ENCODE measurements at regions not wholly inside any gene's neighbourhood (a gene's known extent, or its start where the extent isn't known, plus 50 kb on each side); places are given as distances from the start of the nearest gene placed in this dataset.
"Not testable (repeated sequence)": the region's sequence is repeated elsewhere in the genome, so short reads cannot be mapped to it uniquely, and the experiment has no call there.

DNA sequence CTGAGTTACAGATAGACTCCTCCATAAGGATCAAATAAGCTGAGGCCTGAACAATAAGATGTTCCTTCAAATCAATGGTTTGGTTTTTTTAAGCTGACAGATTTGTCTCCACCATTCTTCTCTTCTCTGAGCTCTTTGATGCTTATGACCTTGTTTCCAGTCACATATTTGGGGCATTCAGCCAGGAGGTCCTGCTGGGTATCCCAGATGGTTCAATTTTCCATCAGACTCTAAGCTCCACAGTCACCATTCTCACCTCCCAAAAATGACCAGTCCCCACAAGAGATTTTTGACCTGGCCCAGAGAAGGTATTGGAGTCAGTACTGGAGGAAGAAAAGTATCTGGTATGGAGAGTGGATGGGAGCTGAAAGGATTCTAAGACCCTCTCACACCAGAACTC is 74.6 kb upstream of the FRMPD3 start:
- POLR2A ChIA-PET = no interaction called here
- no peak for ATAC-seq
- Mint-ChIP-seq H3K9me3 (no peaks in the 10 kb centered on the region), H3K36me3 (no peaks in the 10 kb centered on the region), H3K4me3 (no peak overlapping the region), H3K27ac (no peak overlapping the region), H3K4me1 (no peaks in the 10 kb centered on the region), H3K27me3 (peaks cover 0 to 13% (median 1%) of the 10 kb centered on the region in 5 donors)
- no peak for DNase-seq

DNA sequence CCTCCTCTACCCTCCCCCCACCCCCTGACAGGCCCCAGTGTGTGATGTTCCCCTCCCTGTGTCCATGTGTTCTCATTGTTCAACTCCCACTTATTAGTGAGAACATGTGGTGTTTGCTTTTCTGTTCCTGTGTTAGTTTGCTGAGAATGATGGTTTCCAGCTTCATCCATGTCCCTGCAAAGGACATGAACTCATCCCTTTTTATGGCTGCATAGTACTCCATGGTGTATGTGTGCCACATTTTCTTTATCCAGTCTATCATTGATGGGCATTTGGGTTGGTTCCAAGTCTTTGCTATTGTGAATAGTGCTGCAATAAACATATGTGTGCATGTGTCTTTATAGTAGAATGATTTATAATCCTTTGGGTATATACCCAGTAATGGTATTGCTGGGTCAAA is 73.3 kb upstream of the FRMPD3 start:
- H3K4me1 Mint-ChIP-seq, ATAC-seq, H3K27ac Mint-ChIP-seq, H3K36me3 Mint-ChIP-seq, H3K9me3 Mint-ChIP-seq, H3K4me3 Mint-ChIP-seq, POLR2A ChIA-PET, DNase-seq: not testable (repeated sequence)
- H3K27me3 Mint-ChIP-seq = peaks cover 5 to 25% (median 5%) of the 10 kb centered on the region in 5 donors

DNA sequence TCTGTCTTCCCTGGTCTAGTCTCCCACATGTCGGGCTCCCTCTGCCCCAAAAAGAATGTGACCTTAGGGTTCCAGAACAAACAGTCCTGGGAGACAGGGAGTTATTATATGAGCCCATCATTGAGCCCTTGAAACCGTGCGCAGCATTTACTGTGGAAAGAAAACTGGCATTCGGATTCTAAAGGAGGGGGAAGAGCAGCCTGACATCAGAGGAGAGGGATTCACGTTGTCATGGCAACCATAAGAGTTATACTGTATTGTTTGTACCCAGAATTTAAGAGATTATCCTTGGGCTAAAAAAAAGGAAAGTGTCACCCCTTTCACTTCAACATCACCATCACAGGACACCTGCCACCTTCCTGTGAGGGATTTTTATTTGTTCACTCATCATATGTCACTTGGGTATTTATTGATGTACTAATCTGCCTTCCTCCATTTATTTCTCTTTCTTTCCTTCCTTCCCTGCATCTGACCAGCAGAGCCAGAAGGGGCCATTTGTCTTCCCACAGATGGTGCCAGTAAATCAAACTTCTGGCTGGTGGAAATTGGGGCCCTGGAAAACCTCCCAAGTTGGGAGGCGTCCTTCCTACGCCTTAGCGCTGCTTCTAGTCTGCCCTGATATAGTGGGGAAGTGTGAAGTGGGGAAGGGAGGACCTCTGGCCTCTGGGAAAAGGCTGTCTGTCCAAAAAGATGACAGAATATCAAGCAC is 64.9 kb upstream of the FRMPD3 start:
- Mint-ChIP-seq H3K27ac (no peak overlapping the region), H3K4me1 (peaks cover 4 to 10% (median 7%) of the 10 kb centered on the region in 4 donors), H3K36me3 (no peaks in the 10 kb centered on the region), H3K4me3 (no peak overlapping the region), H3K27me3 (peaks cover 19 to 41% (median 28%) of the 10 kb centered on the region in 5 donors), H3K9me3 (peaks cover 0 to 2% (median 0%) of the 10 kb centered on the region in 9 donors)
- POLR2A ChIA-PET = no interaction called here
- ATAC-seq (no peak), DNase-seq (no peak)

DNA sequence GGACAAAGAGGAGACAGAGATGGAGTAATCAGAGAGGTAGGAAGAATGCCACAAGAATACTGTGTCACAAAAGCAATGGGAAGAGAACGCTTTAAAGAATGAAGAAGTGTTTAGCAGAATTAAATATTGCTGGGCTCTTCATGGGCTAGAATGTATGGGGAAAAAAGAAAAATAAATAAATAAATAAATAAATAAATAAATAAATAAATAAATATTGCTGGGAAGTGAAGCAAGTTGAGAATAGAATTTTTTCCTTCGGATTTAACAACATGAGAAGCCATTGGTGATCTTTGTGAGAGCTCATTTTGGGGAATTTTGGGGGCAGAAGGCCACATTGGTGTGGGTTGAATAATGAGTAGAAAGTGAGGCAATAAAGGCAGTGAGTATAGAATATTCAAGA is 59.7 kb upstream of the FRMPD3 start:
- no peak overlapping the region for H3K27ac Mint-ChIP-seq
- H3K36me3 Mint-ChIP-seq = no peaks in the 10 kb centered on the region
- H3K4me3 Mint-ChIP-seq = no peak overlapping the region
- no peak for DNase-seq
- H3K4me1 Mint-ChIP-seq = no peaks in the 10 kb centered on the region
- POLR2A ChIA-PET = no interaction called here
- H3K27me3 Mint-ChIP-seq = peaks cover 10 to 21% (median 21%) of the 10 kb centered on the region in 5 donors
- ATAC-seq = no peak
- H3K9me3 Mint-ChIP-seq = peaks cover 0 to 25% (median 5%) of the 10 kb centered on the region in 9 donors

DNA sequence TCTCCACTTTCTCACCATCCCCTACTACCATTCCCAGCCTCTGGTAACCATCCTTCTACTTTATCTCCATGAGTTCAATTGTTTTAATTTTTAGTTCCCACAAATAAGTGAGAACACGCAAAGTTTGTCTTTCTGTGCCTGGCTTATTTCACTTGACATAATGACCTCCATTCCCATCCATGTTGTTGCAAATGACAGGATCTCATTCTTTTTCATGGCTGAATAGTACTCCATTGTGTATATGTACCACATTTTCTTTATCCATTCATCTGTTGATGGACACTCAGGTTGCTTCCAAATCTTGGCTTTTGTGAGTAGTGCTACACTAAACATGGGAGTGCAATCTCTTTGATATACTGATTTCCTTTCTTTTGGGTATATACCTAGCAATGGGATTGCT is 55.8 kb upstream of the FRMPD3 start:
- H3K36me3 Mint-ChIP-seq, H3K4me1 Mint-ChIP-seq, POLR2A ChIA-PET, ATAC-seq, DNase-seq, H3K27ac Mint-ChIP-seq, H3K4me3 Mint-ChIP-seq: not testable (repeated sequence)
- Mint-ChIP-seq H3K27me3 (peaks cover 4 to 22% (median 15%) of the 10 kb centered on the region in 5 donors), H3K9me3 (peaks cover 0 to 31% (median 5%) of the 10 kb centered on the region in 9 donors)

DNA sequence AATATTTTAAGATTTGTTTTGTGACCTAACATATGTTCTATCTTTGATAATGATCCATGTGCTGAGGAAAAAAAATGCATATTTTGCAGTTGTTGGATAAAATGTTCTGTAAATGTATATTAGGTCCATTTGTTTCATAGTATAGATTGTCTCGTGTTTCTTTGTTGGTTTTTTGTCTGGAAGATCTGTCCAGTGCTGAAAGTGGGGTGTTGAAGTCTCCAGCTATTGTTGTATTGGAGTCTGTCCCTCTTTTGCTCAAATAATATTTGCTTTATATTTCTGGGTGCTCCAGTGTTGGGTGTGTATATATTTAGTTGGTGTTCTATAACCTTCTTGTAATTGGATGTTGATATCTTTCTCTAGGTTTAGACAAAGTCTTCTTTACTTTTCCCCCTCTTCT is 53.2 kb upstream of the FRMPD3 start:
- Mint-ChIP-seq H3K4me3 (no peak overlapping the region), H3K9me3 (peaks cover 0 to 30% (median 5%) of the 10 kb centered on the region in 9 donors), H3K36me3 (peaks cover 0 to 5% (median 2%) of the 10 kb centered on the region in 3 donors), H3K27ac (no peak overlapping the region), H3K27me3 (peaks cover 0 to 17% (median 7%) of the 10 kb centered on the region in 5 donors), H3K4me1 (no peaks in the 10 kb centered on the region)
- no peak for ATAC-seq
- DNase-seq = no peak
- POLR2A ChIA-PET = no interaction called here

DNA sequence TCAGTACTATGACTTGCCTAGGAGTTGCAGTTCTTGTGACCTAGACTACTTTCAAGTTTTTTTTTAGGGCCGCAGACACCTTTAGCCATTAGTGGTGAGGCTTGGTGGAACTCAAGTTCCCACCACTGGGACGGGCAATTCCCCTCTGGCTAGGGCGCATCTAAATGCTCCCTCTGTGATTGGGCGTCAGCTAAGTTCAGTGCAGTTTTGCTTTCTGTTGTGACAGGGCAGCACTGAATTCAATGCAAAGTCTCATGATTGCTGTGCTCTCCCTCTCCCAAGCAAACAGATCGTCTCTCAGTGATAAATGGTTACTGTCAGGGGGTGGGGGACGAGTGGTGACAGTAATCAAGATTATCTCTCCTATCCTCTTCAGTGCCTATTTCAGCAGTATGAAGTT is 52.7 kb upstream of the FRMPD3 start:
- DNase-seq (no peak), ATAC-seq (no peak)
- Mint-ChIP-seq H3K27me3 (peaks cover 0 to 15% (median 7%) of the 10 kb centered on the region in 5 donors), H3K9me3 (peaks cover 0 to 24% (median 4%) of the 10 kb centered on the region in 9 donors), H3K4me1 (no peaks in the 10 kb centered on the region), H3K36me3 (peaks cover 0 to 5% (median 2%) of the 10 kb centered on the region in 3 donors), H3K27ac (no peak overlapping the region), H3K4me3 (no peak overlapping the region)
- POLR2A ChIA-PET = no interaction called here

DNA sequence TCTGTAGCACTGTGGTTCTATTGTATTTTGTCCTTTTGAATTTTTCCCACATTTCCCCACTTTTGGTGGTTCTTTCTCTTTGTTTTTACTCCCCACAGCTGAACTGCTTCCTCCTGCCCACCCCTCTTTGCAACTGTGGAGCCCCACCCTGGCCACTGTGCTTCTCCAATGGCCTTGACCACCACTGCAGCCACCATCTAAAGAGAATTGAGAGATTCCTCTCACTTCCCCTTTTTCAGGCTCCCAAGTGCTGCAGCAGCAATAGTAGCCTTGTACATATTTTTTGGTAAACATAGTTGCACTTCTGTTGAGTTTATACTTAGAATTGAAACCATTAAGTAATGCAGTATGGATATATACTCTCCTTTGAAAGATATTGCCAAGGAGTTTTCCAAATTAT is 51.3 kb upstream of the FRMPD3 start:
- POLR2A ChIA-PET = no interaction called here
- DNase-seq (no peak), ATAC-seq (no peak)
- Mint-ChIP-seq H3K9me3 (peaks cover 0 to 27% (median 7%) of the 10 kb centered on the region in 9 donors), H3K4me1 (no peaks in the 10 kb centered on the region), H3K27ac (no peak overlapping the region), H3K4me3 (no peak overlapping the region), H3K27me3 (peaks cover 2 to 15% (median 7%) of the 10 kb centered on the region in 5 donors), H3K36me3 (peaks cover 0 to 5% (median 2%) of the 10 kb centered on the region in 3 donors)

All from naive thymus-derived CD8-positive, alpha-beta T cell (primary cell).